HepG2 (cell line): ENCODE measurements at regions not wholly inside any gene's neighbourhood (a gene's known extent, or its start where the extent isn't known, plus 50 kb on each side); places are given as distances from the start of the nearest gene placed in this dataset.

Experiments
- ATAC-seq: fragments of 200-7000 bp; cut with Tn5 transposase; 3 replicates; pipeline ENCODE4 v1.9.1; 2020; ENCODE audit warnings: mild to moderate bottlenecking, moderate library complexity
- BruUV-seq: library from RNA; stranded (reverse); fragments of 400-500 nt; replicated peaks from 2 replicates; lab custom pipeline; 2021; lab: Mats Ljungman, UMichigan
- CTCF ChIA-PET: fragments of 300-600 bp; formaldehyde crosslinking; extraction: SDS; loops from one replicate; lab custom pipeline; 2021; ENCODE audit warnings: low total read pairs, inconsistent platforms, low intra/inter-chr PET ratio; lab: Yijun Ruan, JAX
- POLR2A ChIA-PET: fragments of 350-600 bp; sonication (Branson Sonifier 250); formaldehyde crosslinking; loops from one replicate; lab custom pipeline; 2020; ENCODE audit warnings: antibody characterized with exemption, inconsistent platforms; lab: Yijun Ruan, JAX
- DNase-seq: peaks from one replicate; pipeline ENCODE4 v3.0.0-alpha.2; 2015; ENCODE audit warnings: low spot score
- FAIRE-seq: peaks from 3 replicates; lab custom pipeline; 2011; peaks lifted over from hg19 to GRCh38; lab: Jason Lieb, UNC
- H2AFZ ChIP-seq: one replicate; pipeline ENCODE4 v1.6.1; 2011; ENCODE audit warnings: low read length, inconsistent platforms
- H3K27ac ChIP-seq: fragments of 300-600 bp; 3 replicates; pipeline ENCODE4 v1.8.0; 2011; ENCODE audit warnings: mixed run types, mild to moderate bottlenecking, mixed read lengths, low read length, inconsistent platforms; ENCODE audit not compliant: insufficient read depth; ENCODE audit errors: extremely low read length
- H3K27me3 ChIP-seq, 2 experiments: fragments of 200-600 bp in 1 of 2; 2 replicates in 1 of 2; 3 replicates in 1 of 2; pipeline versions ENCODE4 v1.6.0 to v1.8.0; 2011; ENCODE audit warnings: low read length in 2 of 2, mild to moderate bottlenecking in 2 of 2, moderate library complexity in 2 of 2, inconsistent platforms in 1 of 2; ENCODE audit not compliant: insufficient read depth in 2 of 2, control insufficient read depth in 1 of 2
- H3K36me3 ChIP-seq, 2 experiments: fragments of 200-600 bp in 1 of 2; replicated peaks in 1 of 2; 2 replicates in 1 of 2; 3 replicates in 1 of 2; pipeline versions ENCODE4 v1.5.1 to v1.8.0; 2011; ENCODE audit warnings: low read length in 2 of 2, inconsistent platforms in 1 of 2; ENCODE audit not compliant: insufficient read depth in 2 of 2, control insufficient read depth in 1 of 2
- H3K4me1 ChIP-seq: 2 replicates; pipeline ENCODE4 v1.5.1; 2012; ENCODE audit warnings: low read length, inconsistent platforms; ENCODE audit not compliant: insufficient read depth
- H3K4me2 ChIP-seq: 2 replicates; pipeline ENCODE4 v1.6.0; 2011; ENCODE audit warnings: low read depth, low read length, inconsistent platforms
- H3K4me3 ChIP-seq, 3 experiments: fragments of 200-600 bp in 1 of 3; sonication (generic), shearing (Covaris generic) in 1 of 3; replicated peaks in 1 of 3; 2 replicates each; pipeline ENCODE4 v1.5.1; 2011 to 2016; ENCODE audit warnings: low read length in 3 of 3, inconsistent platforms in 2 of 3, low read depth in 2 of 3, mild to moderate bottlenecking in 2 of 3, control low read depth in 1 of 3, mixed read lengths in 1 of 3; ENCODE audit not compliant: insufficient read depth in 1 of 3
- H3K79me2 ChIP-seq: one replicate; pipeline ENCODE4 v1.6.1; 2011; ENCODE audit warnings: low read length, inconsistent platforms; ENCODE audit not compliant: insufficient read depth
- H3K9ac ChIP-seq: 2 replicates; pipeline ENCODE4 v1.6.0; 2011; ENCODE audit warnings: mild to moderate bottlenecking, low read depth, low read length, inconsistent platforms; ENCODE audit not compliant: insufficient read depth
- H3K9me3 ChIP-seq: 2 replicates; pipeline ENCODE4 v1.5.1; 2012; ENCODE audit warnings: mild to moderate bottlenecking, low read length
- H4K20me1 ChIP-seq: 2 replicates; pipeline ENCODE4 v1.6.0; 2011; ENCODE audit warnings: inconsistent platforms, mild to moderate bottlenecking, low read length, moderate library complexity; ENCODE audit not compliant: insufficient read depth
- ATAD3A ChIP-seq: sonication (generic); formaldehyde crosslinking; IDR thresholded peaks from 2 replicates; pipeline ENCODE4 v1.4.0; 2020; ENCODE audit warnings: missing genetic modification reagents
- GATAD1 ChIP-seq: IDR thresholded peaks from 2 replicates; pipeline ENCODE4 v1.6.1; 2016; ENCODE audit warnings: missing genetic modification reagents, missing compliant biosample characterization
- KMT2B ChIP-seq: IDR thresholded peaks from 2 replicates; pipeline ENCODE4 v1.6.1; 2016; ENCODE audit warnings: missing genetic modification reagents, missing compliant biosample characterization
- MIXL1 ChIP-seq: IDR thresholded peaks from 2 replicates; pipeline ENCODE4 v1.6.1; 2016
- NAIF1 ChIP-seq: sonication (generic); formaldehyde crosslinking; IDR thresholded peaks from 2 replicates; pipeline ENCODE4 v1.5.0; 2020; ENCODE audit warnings: mild to moderate bottlenecking, missing genetic modification reagents, borderline replicate concordance
- NFIC ChIP-seq: IDR thresholded peaks from 2 replicates; pipeline ENCODE4 v1.6.1; 2012; ENCODE audit warnings: mild to moderate bottlenecking, low read length, inconsistent platforms
- RARA ChIP-seq: IDR thresholded peaks from 2 replicates; pipeline ENCODE4 v1.6.1; 2016; ENCODE audit warnings: missing genetic modification reagents, missing compliant biosample characterization
- RBAK ChIP-seq: sonication (generic); formaldehyde crosslinking; IDR thresholded peaks from 2 replicates; pipeline ENCODE4 v1.5.1; 2020; ENCODE audit warnings: mild to moderate bottlenecking, missing genetic modification reagents
- RBM39 ChIP-seq: fragments of 200-400 bp; formaldehyde crosslinking; IDR thresholded peaks from one replicate; pipeline ENCODE4 v1.6.1; 2018; ENCODE audit warnings: antibody characterized with exemption, mild to moderate bottlenecking, low read depth, low read length; ENCODE audit not compliant: poor library complexity, severe bottlenecking
- RCOR2 ChIP-seq: IDR thresholded peaks from 2 replicates; pipeline ENCODE4 v1.6.1; 2016; ENCODE audit warnings: missing biosample characterization, missing genetic modification reagents
- SETDB1 ChIP-seq: sonication (generic); formaldehyde crosslinking; IDR thresholded peaks from 2 replicates; pipeline ENCODE4 v1.5.1; 2020; ENCODE audit warnings: missing genetic modification reagents, mild to moderate bottlenecking, borderline replicate concordance
- ZNF20 ChIP-seq: sonication (generic); formaldehyde crosslinking; IDR thresholded peaks from 2 replicates; pipeline ENCODE4 v1.4.0; 2020; ENCODE audit warnings: mild to moderate bottlenecking, moderate library complexity, missing genetic modification reagents
- ZNF589 ChIP-seq: sonication (generic); formaldehyde crosslinking; conservative IDR thresholded peaks from 2 replicates; pipeline ENCODE4 v1.8.0; 2022; ENCODE audit warnings: mild to moderate bottlenecking, moderate library complexity, missing genetic modification reagents
- ZNF737 ChIP-seq: sonication (generic); formaldehyde crosslinking; IDR thresholded peaks from 2 replicates; pipeline ENCODE4 v1.5.0; 2020; ENCODE audit warnings: missing genetic modification reagents, mild to moderate bottlenecking, borderline replicate concordance
- WGBS: methylation state at CpG from one replicate; pipeline ENCODE4 v1.1.6; 2017; ENCODE audit warnings: low lambda C conversion rate; 5-methylcytosine and 5-hydroxymethylcytosine counted together
- in situ Hi-C: cut with HindIII; loops from 2 replicates; pipeline ENCODE4 v1.10.0; 2017; ENCODE audit warnings: low pct_unique_long_range_greater_than_20kb; ENCODE audit not compliant: extremely low pct_ligation_motif_present
- intact Hi-C: fragments of 100-400 bp; cut with micrococcal nuclease; formaldehyde crosslinking; loops from one replicate; pipeline ENCODE4 v1.10.0; 2022; ENCODE audit not compliant: unreplicated experiment
- TF ChIP-seq, protein P1 (sequence below): sonication (generic); formaldehyde crosslinking; IDR thresholded peaks from 2 replicates; pipeline ENCODE4 v1.9.0; 2022; ENCODE audit warnings: low read depth, missing genetic modification reagents
- TF ChIP-seq, protein P2 (sequence below): sonication (generic); formaldehyde crosslinking; conservative IDR thresholded peaks from 2 replicates; pipeline ENCODE4 v1.4.0; 2020; ENCODE audit warnings: missing genetic modification reagents

DNA sequence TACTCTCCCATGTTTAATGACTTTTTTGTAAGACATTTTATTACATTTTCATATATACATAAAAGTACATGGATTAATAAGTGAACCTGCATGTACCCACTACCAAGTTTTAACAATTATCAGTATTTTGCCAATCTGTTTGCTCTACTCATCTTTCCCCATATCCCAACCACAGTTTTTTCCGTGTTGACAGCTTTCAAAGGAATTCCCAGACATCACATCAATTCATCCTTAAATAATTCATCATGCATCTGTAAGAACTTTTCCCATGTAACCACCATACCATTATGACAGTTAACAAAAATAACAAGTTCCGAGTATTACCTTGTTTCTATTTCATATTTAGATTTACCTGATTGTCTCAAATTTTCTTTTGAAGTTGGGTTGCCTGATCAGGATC is 436.7 kb downstream of the PDCD6IP start:
- Histone ChIP-seq H3K9me3 (no peaks in the 10 kb centered on the region), H3K27me3 (no peaks in the 10 kb centered on the region; a peak in 1 of 5 replicates), H3K79me2 (no peaks in the 10 kb centered on the region), H3K4me3 (no peak overlapping the region), H3K4me1 (no peaks in the 10 kb centered on the region), H2AFZ (no peak overlapping the region), H3K36me3 (no peaks in the 10 kb centered on the region), H3K4me2 (no peak overlapping the region), H4K20me1 (no peaks in the 10 kb centered on the region), H3K27ac (no peak overlapping the region), H3K9ac (no peak overlapping the region)
- FAIRE-seq (no peak), DNase-seq (no peak), ATAC-seq (no peak)
- WGBS: 0% methylated on average over 2 of the region's 2 CpGs
- intact Hi-C loops: no loop called here
- ChIA-PET CTCF (no interaction called here), POLR2A (no interaction called here)
- in situ Hi-C loops: no loop called here
- BruUV-seq: no TSS peak
- no peak for TF ChIP-seq ATAD3A (CRISPR knock-in tag)
- TF ChIP-seq RCOR2 (CRISPR knock-in tag): no peak
- TF ChIP-seq NFIC: no peak
- TF ChIP-seq MIXL1 (CRISPR knock-in tag): no peak
- TF ChIP-seq NAIF1 (CRISPR knock-in tag): no peak
- TF ChIP-seq ZNF20 (CRISPR knock-in tag): no peak
- no peak for TF ChIP-seq ZNF589 (CRISPR knock-in tag)
- TF ChIP-seq GATAD1 (CRISPR knock-in tag): no peak

DNA sequence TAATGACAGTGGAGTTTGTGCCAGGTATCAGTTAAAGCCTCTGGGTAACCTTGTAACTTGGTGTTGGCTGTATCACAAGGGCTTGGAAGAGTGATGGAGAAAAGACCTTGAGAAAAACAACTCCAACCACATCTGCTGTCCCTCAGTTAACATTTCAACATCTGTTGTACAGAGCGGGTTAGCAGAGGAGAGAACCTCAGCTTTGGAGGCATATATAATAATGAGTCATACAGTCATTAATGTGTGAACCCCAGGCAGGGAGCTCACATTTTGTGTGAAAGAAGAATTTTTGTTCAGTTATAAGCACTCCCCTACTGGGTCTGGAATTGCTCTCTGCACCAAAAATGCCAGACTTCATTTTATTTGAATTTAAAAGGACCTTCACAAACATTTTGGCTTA is 439.5 kb downstream of the PDCD6IP start:
- no peak overlapping the region for H2AFZ ChIP-seq
- H3K4me2 ChIP-seq: no peak overlapping the region
- no peaks in the 10 kb centered on the region for H3K79me2 ChIP-seq
- CTCF ChIA-PET: no interaction called here
- in situ Hi-C loops: no loop called here
- no peaks in the 10 kb centered on the region for H3K36me3 ChIP-seq
- H3K27me3 ChIP-seq: no peaks in the 10 kb centered on the region; a peak in 1 of 5 replicates
- no TSS peak for BruUV-seq
- H4K20me1 ChIP-seq: no peaks in the 10 kb centered on the region
- no peak overlapping the region for H3K9ac ChIP-seq
- 0% methylated on average over 1 of the region's 1 CpG for WGBS
- H3K27ac ChIP-seq: no peak overlapping the region
- ATAC-seq (no peak), FAIRE-seq (no peak), DNase-seq (no peak)
- H3K4me1 ChIP-seq: no peaks in the 10 kb centered on the region
- intact Hi-C loops: no loop called here
- H3K9me3 ChIP-seq: no peaks in the 10 kb centered on the region
- POLR2A ChIA-PET: no interaction called here
- H3K4me3 ChIP-seq: no peak overlapping the region
- TF ChIP-seq, protein P1, sequence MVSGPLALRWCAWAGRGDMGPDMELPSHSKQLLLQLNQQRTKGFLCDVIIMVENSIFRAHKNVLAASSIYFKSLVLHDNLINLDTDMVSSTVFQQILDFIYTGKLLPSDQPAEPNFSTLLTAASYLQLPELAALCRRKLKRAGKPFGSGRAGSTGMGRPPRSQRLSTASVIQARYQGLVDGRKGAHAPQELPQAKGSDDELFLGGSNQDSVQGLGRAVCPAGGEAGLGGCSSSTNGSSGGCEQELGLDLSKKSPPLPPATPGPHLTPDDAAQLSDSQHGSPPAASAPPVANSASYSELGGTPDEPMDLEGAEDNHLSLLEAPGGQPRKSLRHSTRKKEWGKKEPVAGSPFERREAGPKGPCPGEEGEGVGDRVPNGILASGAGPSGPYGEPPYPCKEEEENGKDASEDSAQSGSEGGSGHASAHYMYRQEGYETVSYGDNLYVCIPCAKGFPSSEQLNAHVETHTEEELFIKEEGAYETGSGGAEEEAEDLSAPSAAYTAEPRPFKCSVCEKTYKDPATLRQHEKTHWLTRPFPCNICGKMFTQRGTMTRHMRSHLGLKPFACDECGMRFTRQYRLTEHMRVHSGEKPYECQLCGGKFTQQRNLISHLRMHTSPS: no peak
- TF ChIP-seq RBAK (CRISPR knock-in tag) (no peak), ZNF737 (CRISPR knock-in tag) (no peak), RARA (CRISPR knock-in tag) (no peak), RBM39 (no peak), KMT2B (CRISPR knock-in tag) (no peak), SETDB1 (CRISPR knock-in tag) (no peak)
- TF ChIP-seq, protein P2, sequence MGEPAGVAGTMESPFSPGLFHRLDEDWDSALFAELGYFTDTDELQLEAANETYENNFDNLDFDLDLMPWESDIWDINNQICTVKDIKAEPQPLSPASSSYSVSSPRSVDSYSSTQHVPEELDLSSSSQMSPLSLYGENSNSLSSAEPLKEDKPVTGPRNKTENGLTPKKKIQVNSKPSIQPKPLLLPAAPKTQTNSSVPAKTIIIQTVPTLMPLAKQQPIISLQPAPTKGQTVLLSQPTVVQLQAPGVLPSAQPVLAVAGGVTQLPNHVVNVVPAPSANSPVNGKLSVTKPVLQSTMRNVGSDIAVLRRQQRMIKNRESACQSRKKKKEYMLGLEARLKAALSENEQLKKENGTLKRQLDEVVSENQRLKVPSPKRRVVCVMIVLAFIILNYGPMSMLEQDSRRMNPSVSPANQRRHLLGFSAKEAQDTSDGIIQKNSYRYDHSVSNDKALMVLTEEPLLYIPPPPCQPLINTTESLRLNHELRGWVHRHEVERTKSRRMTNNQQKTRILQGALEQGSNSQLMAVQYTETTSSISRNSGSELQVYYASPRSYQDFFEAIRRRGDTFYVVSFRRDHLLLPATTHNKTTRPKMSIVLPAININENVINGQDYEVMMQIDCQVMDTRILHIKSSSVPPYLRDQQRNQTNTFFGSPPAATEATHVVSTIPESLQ (CRISPR knock-in tag): no peak
